GM18861 (cell line): ENCODE measurements at regions not wholly inside any gene's neighbourhood (a gene's known extent, or its start where the extent isn't known, plus 50 kb on each side); places are given as distances from the start of the nearest gene placed in this dataset.
"Not testable (repeated sequence)": the region's sequence is repeated elsewhere in the genome, so short reads cannot be mapped to it uniquely, and the experiment has no call there.

Source experiments
- ATAC-seq: cut with Tn5 transposase; IDR thresholded peaks from one replicate; pipeline ENCODE4 v1.9.1; 2021; ENCODE audit not compliant: unreplicated experiment

- ATAC-seq: peak; percentile 92
Observed at GRCh38 chr18:14190776-14191442, 58.7 kb upstream of the ZNF519 start.

- peak; percentile 86 for ATAC-seq
Observed at GRCh38 chr18:14189858-14190257, 57.6 kb upstream of the ZNF519 start.

GRCh38 chr18:14188751-14189406, 56.6 kb upstream of the ZNF519 start:
- not testable (repeated sequence) for ATAC-seq
